ENCODE measurements at regions not wholly inside any gene's neighbourhood (a gene's known extent, or its start where the extent isn't known, plus 50 kb on each side); places are given as distances from the start of the nearest gene placed in this dataset.

DNA sequence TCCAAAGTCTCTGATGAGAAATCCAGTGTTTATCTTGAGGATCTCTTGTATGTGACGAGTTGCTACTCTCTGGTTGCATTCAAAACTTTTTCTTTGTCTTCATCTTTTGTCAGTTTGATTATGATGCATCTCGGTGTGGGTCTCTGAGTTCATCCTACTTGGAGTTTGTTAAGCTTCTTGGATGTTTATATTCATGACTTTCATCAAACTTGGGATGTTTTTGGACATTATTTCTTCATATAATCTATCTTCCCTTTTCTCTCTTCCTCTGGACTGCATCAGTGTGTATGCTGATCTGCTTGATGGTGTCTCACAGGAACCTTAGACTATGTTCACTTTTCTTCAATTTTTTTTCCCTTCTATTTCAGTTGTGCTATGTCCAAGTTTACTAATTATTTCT is 320.4 kb downstream of the TLE3 start:
- Mint-ChIP-seq H3K9me3 (peaks cover 13% of the 10 kb centered on the region), H3K4me3 (no peak overlapping the region), H3K4me1 (peaks cover 3% of the 10 kb centered on the region), H3K27me3 (ENCODE audit: insufficient read depth) (no peaks in the 10 kb centered on the region), H3K27ac (no peak overlapping the region), H3K36me3 (ENCODE audit: low read depth) (no peaks in the 10 kb centered on the region)
- 77 to 89% methylated on average over 1 to 2 of the region's 2 CpGs for WGBS, 2 experiments (ENCODE audit: insufficient coverage in 1 of 2, insufficient read length in 1 of 2)
- no peak for TF ChIP-seq CTCF (conservative IDR thresholded peaks at IDR 0.05)
- H3K4me3 ChIP-seq (ENCODE audit: low read length): no peak overlapping the region
- no peaks in the 10 kb centered on the region for H3K4me1 ChIP-seq (ENCODE audit: control insufficient read depth, insufficient read depth, low read length)
- DNase-seq: no peak
- H3K36me3 ChIP-seq (ENCODE audit: control insufficient read depth, insufficient read depth, low read length): no peaks in the 10 kb centered on the region
- no peak overlapping the region for H3K27ac ChIP-seq (ENCODE audit: low read depth, low read length)
- no peaks in the 10 kb centered on the region for H3K9me3 ChIP-seq (ENCODE audit: control insufficient read depth, low read length)
- H3K27me3 ChIP-seq (ENCODE audit: control insufficient read depth, insufficient read depth, low read length, poor library complexity, severe bottlenecking): no peaks in the 10 kb centered on the region
- H3K9ac ChIP-seq (ENCODE audit: extremely low read depth, low read length, poor library complexity, severe bottlenecking): no peak overlapping the region

DNA sequence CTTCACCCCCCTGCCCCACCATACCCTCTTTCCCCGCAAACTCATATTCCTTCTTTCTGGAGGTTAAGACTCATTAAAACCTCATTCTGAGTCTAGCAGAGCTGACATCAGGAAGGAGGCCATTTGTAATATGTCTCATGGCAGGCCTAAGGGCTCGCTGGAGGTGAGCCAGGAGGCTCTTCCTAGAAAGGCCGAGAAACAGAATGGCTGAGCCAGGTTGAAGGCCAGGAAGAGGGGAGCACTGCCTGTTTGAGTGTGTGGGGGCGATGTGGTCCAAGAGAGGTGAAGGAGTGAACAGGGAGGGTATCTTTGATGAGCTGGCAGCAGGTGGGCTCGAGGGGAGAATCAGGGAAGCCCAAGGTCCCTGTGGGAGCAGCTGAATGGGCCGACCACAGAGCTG is 317.3 kb downstream of the TLE3 start:
- Histone ChIP-seq H3K9ac (ENCODE audit: extremely low read depth, low read length, poor library complexity, severe bottlenecking) (no peak overlapping the region), H3K9me3 (ENCODE audit: control insufficient read depth, low read length) (no peaks in the 10 kb centered on the region), H3K4me3 (ENCODE audit: low read length) (no peak overlapping the region), H3K4me1 (ENCODE audit: control insufficient read depth, insufficient read depth, low read length) (no peaks in the 10 kb centered on the region), H3K36me3 (ENCODE audit: control insufficient read depth, insufficient read depth, low read length) (no peaks in the 10 kb centered on the region), H3K27me3 (ENCODE audit: control insufficient read depth, insufficient read depth, low read length, poor library complexity, severe bottlenecking) (no peaks in the 10 kb centered on the region), H3K27ac (ENCODE audit: low read depth, low read length) (no peak overlapping the region)
- TF ChIP-seq CTCF (conservative IDR thresholded peaks at IDR 0.05): no peak
- 79 to 91% methylated on average over 5 to 6 of the region's 6 CpGs for WGBS, 2 experiments (ENCODE audit: insufficient coverage in 1 of 2, insufficient read length in 1 of 2)
- no peaks in the 10 kb centered on the region for H3K36me3 Mint-ChIP-seq (ENCODE audit: low read depth)
- DNase-seq: no peak
- H3K4me3 Mint-ChIP-seq: no peak overlapping the region
- H3K9me3 Mint-ChIP-seq: no peaks in the 10 kb centered on the region
- peaks cover 3% of the 10 kb centered on the region for H3K4me1 Mint-ChIP-seq
- peaks cover 5% of the 10 kb centered on the region for H3K27me3 Mint-ChIP-seq (ENCODE audit: insufficient read depth)
- H3K27ac Mint-ChIP-seq: no peak overlapping the region

DNA sequence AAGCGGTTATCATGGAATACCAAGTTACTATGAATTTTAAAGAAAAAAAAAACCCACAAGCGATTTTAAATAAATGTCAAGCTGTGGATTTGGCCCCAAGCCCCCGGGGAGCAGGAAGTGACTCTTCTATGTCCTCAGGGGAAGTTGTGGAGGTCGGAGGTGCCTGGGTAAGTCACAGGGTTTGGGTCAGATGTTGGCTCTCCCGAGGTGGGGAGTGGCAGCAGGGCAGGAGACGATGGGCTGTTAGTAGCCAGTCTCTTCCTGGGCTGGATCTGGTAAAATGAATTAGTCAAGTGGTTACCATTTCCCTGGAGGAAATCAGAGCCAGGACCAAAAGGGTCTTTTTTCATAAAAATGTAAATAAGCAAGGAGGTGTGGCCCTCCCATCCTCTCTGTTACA is 316.7 kb downstream of the TLE3 start:
- no peaks in the 10 kb centered on the region for H3K36me3 ChIP-seq (ENCODE audit: control insufficient read depth, insufficient read depth, low read length)
- peaks cover 3% of the 10 kb centered on the region for H3K4me1 Mint-ChIP-seq
- H3K27me3 ChIP-seq (ENCODE audit: control insufficient read depth, insufficient read depth, low read length, poor library complexity, severe bottlenecking): no peaks in the 10 kb centered on the region
- H3K4me3 ChIP-seq (ENCODE audit: low read length): no peak overlapping the region
- H3K27ac Mint-ChIP-seq: no peak overlapping the region
- no peak for DNase-seq
- H3K4me3 Mint-ChIP-seq: no peak overlapping the region
- no peaks in the 10 kb centered on the region for H3K36me3 Mint-ChIP-seq (ENCODE audit: low read depth)
- no peaks in the 10 kb centered on the region for H3K9me3 Mint-ChIP-seq
- no peak overlapping the region for H3K27ac ChIP-seq (ENCODE audit: low read depth, low read length)
- 70 to 78% methylated on average over 2 to 6 of the region's 6 CpGs for WGBS, 2 experiments (ENCODE audit: insufficient coverage in 1 of 2, insufficient read length in 1 of 2)
- no peaks in the 10 kb centered on the region for H3K4me1 ChIP-seq (ENCODE audit: control insufficient read depth, insufficient read depth, low read length)
- H3K9ac ChIP-seq (ENCODE audit: extremely low read depth, low read length, poor library complexity, severe bottlenecking): no peak overlapping the region
- TF ChIP-seq CTCF (conservative IDR thresholded peaks at IDR 0.05): no peak
- peaks cover 5% of the 10 kb centered on the region for H3K27me3 Mint-ChIP-seq (ENCODE audit: insufficient read depth)
- H3K9me3 ChIP-seq (ENCODE audit: control insufficient read depth, low read length): no peaks in the 10 kb centered on the region

All from endodermal cell (in vitro differentiated cells).